ENCODE measurements at regions not wholly inside any gene's neighbourhood (a gene's known extent, or its start where the extent isn't known, plus 50 kb on each side); places are given as distances from the start of the nearest gene placed in this dataset.
A peak's percentile ranks its signal among the peaks of the same experiment; 100 is the strongest.

DNA sequence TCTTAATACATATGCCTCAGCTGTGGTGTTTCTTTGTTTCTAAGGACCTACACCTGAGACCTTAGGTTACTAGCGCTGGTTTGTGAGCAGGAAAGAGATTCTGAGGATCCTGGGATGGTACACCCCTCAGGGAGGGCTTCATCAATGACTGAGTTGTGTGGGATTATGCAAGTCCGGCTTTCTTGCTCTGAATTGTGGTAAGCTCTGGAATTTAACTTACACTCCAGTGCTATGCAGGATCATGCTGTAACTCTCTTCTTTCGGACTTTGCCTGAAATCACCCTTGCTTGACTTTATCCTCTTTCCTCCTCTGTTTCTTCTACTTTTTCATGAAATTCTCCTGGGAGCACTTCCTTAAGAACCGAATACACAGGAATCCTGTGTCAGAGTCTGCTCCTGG is 431.5 kb upstream of the BOD1L1 start:
- no peak for DNase-seq

DNA sequence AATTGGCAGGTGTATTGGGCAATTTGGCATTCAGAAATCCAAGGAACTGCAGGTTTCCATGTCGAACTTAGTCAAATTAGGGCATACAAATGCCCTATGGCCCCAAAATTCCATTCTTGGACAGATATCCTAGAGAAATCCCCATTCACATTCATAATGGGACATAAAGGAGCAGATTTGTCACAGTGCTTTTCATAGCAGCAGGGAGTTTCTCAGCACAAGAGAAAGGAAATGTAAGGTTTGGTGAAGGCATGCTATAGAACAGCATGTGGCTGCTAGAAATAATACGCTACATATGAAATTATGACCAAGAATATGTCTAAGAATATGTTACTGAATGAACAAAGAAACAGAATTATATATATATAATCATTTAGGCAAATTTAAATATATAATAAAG is 437.5 kb upstream of the BOD1L1 start:
- no peak for DNase-seq

DNA sequence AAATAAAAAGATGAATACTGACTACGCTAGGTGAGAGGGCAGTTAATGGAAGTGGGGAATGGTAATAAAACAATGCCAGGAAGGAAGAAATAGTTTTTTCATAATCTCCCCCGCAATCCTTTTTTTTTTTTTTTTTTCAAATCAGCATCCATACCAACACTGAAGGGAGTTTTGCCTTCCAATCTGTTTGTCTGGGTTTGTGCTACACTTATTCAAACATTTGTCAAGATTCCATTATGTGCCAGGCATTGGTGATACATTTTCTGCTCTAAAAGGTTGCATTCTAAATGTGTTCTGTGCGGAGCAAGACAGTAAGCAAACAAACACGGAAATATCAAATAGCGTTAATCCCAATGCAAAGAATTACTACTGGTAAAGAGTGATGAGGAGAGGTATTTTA is 437.9 kb upstream of the BOD1L1 start:
- DNase-seq = no peak

DNA sequence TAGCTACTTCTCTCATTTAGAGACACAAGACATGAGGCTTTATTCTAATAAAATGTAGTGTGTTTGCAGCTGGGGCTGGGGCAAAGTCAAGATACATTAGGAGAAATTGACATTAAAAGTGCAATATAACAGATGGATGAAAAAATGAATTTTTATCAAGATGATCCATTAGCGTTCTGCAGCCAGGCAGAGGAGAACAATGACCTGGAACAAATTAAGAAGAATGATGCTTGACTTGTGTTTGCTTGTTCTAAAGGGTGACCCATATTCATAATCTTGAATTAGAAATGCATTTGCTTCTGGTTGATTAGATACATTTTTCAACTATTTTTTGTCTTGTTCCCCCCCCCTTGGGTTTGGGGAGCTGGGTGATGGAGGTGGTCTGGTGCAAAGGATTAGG is 439.5 kb upstream of the BOD1L1 start:
- no peak for DNase-seq

DNA sequence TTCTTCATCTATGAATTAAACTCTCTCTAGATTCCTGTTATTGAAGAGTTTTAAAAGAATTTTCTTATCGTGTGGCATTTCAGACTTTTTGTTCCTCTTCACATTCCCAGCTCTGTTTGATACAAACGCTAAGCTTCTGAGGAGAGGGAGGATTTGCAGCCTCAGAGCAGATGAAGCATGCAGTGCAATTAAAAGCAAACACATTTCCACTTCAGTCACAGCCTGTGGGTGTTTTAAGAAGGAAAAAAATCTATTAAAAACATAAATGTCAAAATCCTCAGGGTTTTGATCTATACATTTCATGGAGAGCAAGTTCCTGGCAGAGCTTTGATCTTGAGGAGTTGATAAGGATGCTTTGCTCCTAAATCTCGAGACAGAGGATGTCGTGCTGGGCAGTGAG is 442.4 kb upstream of the BOD1L1 start:
- DNase-seq = no peak

DNA sequence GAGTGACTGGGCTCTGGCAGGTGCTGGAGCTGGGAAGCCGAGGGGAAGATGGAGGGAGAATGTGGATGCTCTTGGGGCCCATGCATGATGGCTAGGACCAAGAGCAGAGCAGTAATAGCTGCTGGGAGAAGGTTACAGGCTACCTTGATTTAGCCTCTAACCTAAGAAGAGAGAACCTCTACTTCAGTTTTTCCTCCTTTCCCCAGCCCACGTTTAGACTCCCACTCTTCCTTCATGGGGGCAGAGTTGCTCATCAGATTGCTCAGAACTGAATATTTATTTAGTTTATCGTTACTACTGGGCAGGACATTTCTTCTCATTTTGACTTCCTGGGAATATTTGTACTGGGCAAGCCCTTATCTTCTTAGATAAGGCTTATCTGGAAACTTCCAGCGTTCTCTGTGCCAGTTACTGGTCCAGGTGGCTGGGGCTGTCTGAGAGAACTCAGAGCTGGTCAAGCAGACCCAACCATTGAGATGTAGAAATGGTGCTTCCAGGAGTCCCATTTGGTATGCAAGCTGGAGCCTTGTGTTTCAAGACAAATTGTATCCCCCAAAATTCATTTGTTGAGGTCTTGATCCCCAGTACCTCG is 442.9 kb upstream of the BOD1L1 start:
- no peak for DNase-seq

DNA sequence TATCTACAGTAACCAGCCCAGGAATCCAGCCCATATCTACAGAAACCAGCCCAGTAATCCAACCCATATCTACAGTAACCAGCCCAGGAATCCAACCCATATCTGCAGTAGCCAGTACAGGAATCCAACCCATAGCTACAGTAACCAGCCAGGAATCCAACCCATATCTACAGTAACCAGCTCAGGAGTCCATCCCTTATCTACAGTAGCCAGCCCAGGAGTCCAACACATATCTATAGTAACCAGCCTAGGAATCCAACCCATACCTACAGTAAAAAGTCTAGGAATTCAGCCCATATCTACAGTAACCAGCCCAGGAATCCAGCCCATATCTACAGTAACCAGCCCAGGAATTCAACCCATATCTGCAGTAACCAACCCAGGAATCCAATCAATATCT is 445.0 kb upstream of the BOD1L1 start:
- no peak for DNase-seq

DNA sequence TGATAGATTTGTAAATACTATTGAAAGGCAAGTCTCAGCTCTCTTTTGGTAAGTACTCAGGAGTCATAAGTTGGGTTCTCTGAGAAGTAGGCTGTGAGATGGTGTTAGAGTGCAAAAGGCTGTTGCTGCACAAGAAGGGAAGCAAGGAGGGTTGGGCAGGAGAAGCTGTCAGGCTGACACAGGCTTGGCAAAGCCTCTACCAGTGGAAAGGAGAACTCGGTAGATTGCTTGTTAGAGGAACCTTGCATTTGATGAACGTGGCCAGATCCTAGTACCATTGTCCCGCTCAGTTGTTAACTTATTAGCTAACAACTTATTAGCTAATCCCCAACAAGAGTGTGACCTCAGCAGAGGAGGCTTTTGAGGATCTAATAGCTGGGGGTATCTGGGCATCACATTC is 449.3 kb upstream of the BOD1L1 start:
- DNase-seq = no peak

DNA sequence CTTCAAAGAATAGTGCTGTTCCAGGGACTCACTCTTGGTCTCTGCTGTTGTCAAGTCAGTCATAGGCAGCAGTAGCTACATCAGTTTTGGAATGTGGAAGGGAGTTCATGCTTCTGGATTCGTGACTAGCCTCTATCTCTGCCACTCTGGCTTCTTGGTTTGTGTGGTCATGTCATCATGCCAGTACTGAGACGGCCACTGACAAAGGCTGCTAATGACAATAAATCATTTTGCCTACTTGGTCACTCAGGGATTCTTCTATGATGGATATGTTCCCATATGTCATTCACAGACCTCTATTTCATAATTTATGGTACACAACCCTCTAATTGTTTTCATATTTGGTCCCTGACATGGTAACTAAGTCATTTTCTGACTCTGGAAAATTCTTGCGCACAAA is 450.8 kb upstream of the BOD1L1 start:
- no peak for DNase-seq

DNA sequence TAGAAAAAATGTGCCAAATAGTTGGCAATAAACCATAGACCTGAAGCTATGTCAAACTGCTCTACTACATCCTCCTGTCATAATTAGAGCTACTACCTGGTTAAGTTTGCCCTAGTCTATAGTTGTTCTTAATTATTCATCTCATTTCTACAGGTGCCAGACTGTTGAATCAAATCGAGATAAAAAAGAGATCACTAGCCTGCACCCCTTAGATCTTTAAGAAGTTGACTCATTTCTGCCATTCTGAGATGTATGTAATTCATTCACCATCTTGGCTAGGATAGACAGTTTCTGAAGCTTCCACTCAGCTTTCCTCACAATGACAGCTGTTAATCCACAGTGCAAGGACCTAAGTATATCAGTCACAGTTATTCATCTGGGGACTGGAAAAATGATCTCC is 452.1 kb upstream of the BOD1L1 start:
- DNase-seq = peak; percentile 18

DNA sequence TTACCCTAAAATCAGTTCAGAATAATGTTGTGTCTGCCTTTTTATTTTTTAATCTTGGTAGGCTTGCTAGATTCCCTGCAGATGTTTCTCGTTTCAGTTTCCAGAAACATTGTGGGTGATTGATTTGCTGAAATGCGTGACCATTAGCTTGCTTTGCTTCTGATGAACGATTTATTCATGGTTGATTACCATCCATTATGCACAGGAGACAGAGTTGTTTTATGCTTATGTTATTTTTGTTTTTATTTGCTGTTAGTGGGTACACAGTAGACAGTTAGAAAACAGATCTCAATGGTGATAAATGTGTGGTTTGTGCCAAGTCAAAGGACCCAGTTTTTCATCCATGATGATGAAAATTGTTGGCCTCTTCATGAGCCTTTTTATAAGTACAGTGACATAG is 455.6 kb upstream of the BOD1L1 start:
- no peak for DNase-seq

DNA sequence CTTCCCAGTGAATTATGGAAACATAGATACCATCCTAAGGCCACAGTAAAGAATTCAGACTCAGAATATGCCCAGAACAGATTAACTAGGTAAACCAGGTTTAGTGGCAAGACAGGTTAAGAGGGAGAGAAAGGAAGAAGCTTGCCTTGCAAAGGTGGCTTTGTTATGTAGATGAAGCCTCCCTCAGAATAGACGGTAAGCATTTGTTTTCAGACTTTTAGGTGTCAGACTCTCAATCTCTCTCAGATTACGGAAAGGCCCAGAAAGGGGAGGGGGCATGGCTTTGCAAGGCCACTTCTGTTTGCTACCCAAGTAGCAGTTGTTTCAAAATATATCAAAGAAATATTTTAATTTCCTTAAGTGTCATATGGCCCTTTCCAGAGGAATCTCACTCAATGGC is 457.1 kb upstream of the BOD1L1 start:
- no peak for DNase-seq

DNA sequence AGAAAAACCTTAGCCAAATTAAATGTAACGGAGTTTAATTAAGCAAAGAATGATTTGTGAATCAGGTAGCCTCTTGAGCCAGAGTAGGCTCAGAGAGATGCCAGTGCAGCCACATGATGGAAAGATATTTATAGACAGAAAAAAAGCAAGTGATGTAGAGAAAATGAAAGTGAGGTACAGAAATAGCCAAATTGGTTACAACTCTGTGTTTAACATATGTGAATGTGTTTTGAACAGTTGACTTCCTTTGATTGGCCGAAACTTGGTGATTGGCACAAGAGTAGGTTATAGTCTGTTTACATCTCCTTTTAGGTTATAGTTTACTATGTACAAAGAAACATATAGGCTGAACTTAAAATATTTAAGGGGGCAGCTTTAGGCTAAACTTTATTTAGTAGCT is 459.9 kb upstream of the BOD1L1 start:
- DNase-seq = no peak

DNA sequence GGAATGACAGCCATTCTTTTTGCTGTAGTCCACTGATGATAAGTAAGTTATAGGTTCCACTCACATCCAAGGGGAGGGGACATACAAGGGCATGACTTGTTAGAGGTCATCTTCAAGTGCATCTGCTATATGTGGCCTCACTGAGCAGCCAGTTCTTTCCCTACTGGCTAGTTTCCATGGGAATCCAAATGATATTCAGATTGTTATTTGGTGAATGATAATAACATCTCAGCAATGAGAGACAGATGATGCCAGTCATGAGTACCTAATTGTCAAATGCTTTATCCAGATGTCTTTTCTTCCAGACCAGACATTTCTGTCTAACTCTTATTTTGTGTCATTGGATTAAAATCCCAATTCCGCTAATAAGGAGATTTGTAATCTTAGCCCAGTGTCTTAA is 460.4 kb upstream of the BOD1L1 start:
- no peak for DNase-seq

DNA sequence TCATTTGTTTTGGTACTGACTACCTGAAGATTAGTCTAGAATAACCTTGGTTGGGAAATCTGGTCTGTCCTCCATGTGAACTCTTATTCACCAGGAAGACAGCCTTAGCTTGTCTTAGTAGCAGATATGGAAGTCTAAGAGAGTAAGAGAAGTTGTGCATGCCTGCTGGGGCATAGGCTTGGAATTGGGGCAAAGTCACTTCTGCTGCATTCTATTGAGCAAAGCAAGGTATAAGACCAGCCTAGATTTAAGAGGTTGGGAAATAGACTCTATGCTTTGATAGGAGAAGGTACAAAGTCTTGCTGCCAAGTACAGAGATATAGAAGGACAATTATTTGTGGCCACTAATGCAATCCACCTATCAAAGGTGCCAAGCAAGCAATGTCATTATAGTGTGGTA is 464.0 kb upstream of the BOD1L1 start:
- no peak for DNase-seq

DNA sequence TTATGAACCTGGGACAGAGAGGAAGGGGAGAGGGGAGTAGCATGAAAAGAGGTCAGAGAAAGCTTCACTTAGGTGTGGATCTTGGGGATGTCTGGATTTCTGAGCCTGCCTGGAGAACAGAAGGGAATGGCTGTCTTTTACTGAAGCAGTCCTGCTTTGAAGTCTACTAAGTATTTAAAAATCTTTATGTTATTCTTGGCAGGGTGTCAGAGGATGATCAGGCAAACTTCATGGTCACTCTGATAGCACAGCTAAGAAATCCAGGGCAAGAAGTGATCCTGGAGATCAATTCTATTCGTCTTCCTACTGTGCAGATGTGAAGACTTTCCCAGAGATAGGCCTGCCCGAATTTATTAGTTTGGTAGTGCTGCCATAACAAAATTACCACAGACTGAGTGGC is 464.4 kb upstream of the BOD1L1 start:
- no peak for DNase-seq

DNA sequence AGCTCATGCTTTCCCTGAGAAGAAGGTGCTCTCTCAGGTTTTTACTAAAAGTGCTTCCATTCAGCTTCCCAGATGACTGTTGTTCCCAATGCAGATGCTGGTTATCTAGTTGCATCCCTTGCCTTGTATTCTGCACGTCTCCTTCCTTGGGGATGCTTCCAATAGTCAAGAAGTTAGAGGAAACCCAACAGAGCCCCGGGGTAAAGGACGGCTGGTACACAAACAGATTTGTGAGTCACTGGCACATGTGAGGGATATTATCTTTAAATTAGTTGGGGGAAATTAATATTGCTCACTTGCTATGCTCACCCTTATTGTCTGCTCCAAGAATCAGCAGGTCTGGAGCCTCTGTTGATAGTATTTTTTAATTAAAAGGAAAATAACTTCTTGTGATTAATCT is 465.2 kb upstream of the BOD1L1 start:
- no peak for DNase-seq

DNA sequence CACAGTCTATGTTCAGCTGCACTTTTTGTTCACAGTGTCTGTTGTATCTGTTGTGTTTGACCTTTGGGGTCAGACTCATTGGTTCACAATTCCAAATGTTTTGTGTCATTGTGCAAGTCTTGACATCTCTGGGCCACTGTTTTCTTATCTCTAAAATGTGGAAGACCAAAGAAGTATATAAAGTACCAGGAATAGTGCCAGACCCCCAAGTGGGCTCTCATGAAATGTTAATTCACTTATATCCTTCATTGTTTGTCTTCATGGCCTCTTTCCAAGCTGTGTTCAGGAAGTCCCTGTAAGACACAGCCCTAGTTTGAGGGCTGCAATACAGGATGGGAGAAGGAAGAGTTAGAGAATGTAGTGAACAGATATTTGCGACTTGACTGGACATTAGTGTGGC is 468.3 kb upstream of the BOD1L1 start:
- no peak for DNase-seq

DNA sequence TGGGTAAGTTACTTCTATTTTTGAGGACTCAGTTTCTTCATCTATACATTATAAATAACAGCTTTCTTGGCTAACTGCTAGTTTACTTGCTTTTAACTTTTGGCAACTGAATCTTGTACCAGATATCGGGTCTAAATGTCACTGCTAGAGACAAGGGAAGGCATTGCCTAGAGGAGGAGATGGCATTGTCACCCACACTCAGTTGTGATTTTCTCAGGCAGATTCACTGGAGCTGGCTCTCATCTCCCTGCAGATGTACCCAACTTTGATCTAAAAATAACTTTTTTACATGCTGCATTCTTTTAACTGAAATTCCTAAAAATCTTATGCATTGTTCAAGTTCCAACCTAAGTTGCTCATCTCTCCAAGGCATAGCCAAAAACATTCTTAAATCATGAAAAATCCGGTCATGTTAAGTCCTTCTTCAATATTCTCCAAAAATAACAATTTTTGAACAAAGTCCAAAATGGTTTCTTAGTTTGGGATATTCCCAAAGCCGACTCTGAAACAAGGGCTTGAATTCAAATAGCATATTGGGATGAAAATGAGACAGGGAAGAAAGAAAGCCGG is 469.0 kb upstream of the BOD1L1 start:
- DNase-seq = no peak

DNA sequence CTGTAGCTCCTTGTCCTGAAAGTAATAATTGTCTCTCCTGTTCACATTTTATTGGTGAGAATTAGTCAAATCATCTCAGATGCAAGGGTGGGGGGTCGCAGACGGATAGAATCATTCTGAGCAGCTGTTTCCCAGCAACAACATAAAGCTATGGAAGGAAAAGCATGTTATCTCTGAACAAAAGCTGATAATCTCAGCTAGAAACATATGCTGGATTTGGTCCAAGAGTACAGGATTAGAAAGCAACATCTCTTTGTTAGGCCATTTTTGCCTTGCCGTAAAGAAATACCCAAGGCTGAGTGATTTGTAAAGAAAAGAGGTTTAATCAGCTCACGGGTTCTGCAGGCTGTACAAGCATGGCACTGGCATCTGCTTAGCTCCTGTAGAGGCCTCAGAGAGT is 472.8 kb upstream of the BOD1L1 start:
- no peak for DNase-seq

DNA sequence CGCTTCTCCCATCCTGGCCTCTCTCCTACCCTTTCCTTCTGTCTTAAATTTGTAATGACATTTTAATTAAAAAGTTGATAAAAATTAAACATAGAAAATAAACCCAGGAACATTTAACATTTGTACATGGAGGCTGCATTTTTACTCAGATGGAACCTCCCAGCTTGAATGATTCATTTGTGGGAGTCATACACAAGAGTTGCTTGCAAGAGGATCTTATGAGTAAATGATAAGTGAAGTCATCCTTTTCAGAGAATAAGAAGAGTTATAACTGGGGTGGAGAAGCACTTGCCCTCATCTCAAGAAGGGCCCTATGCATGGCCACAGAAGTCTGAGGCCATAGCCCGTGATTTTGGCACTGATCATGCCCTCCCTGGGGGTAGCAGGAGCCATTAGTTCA is 482.9 kb upstream of the BOD1L1 start:
- DNase-seq = no peak

DNA sequence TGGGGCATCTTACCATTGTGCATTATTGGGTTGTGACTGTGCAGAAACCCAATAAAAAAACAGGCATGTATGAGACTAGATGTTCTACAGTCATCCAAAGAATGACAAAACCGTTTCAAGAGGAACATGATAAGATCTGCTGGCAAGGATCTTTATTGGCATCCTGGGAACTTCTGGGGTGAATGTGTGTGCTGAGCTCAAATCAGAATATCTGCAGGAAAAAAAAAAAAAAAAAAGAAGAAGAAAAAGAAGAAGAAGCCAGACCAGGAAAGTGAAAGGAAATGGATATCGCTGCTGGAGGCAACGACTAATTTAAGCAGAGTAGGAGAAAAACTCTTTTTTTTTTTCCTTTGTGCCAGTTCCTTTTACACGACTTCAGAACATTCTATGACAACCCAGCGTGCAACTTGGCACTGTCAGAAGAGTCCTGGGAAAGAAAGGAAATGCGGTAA is 484.2 kb upstream of the BOD1L1 start:
- no peak for DNase-seq

DNA sequence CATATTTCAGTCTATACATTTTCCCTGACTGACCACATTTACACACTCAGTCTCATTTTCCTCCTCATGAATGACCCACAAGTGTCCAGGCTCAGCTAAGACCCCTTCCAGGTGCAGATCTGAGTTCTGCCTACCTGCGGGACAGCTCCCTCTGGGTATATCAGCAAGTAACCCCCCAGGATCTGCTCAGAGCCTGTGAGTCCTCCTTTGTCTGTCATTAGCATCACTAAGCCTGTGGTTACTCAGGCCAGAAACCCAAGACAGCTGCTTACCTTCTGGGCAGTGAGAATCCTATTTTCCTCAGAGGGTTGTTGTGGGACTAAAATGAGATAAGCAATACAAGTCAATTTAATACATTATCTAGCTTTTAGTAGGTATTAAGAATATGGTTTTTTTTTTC is 487.6 kb upstream of the BOD1L1 start:
- no peak for DNase-seq

DNA sequence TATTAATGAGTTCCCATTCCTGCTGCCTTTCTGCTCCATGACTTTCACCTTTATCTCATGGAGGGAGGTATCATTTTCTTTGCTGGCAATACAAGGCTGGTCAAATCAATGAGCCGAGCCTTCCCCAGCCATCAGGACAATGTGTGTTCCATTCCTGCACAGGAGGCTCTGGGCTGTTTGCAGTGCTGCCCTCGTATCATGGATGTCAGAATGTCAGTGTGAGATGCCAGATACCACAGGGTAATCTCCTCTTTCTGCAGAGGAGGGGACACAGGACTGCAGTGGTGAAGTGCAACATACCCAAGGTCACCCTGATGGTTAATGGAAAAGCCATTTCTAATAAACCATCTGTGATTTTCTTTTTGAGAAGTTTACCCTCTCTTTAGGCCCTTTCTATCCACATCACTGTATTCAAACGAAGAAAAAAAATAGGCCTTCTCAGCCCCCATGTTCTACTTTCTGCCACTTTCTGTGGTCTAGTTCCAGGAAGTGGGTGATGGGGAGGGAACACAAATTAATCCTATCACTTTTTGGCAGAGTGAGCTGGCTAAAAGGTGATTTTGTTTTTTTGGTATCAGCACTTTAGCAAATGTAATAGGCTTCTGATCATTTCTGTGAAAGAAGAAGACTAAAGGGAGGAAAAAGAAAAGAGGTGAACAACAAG is 490.2 kb upstream of the BOD1L1 start:
- DNase-seq = no peak

DNA sequence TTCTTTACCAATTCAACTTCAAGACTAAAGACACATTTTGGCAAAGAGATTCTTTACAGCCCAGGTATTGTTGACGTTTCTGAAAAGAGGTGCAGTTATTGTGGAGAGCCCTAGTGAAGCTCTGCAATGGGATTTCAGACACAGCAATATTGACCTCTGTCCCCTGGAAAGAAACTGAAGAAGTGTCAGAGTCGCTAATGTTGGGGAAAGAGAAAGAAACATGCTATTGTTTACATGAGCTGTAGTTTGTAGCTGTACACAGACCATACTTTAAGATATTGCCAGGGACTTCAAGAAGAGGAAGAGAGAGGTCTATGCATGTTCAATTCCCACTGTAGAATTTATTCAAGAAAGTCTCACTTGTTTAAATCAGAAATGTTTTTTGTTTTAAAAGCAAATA is 497.3 kb upstream of the BOD1L1 start:
- DNase-seq = no peak

All from activated CD4-positive, alpha-beta T cell treated with anti-CD3 and anti-CD28 coated beads, Interleukin-10, Interleukin-2, amounts not matched to agents 100 ng/mL and 50 ng/mL, durations not matched to agents 16 hours and 8 hours (primary cell).